HTR-8/SVneo (cell line): ENCODE measurements at regions not wholly inside any gene's neighbourhood (a gene's known extent, or its start where the extent isn't known, plus 50 kb on each side); places are given as distances from the start of the nearest gene placed in this dataset.
"Not testable (repeated sequence)": the region's sequence is repeated elsewhere in the genome, so short reads cannot be mapped to it uniquely, and the experiment has no call there.

Source experiments
- DNase-seq: peaks from one replicate; pipeline ENCODE4 v3.0.0; 2011; ENCODE audit warnings: low spot score, mixed read lengths; ENCODE audit not compliant: insufficient read length
- FAIRE-seq: peaks from 2 replicates; lab custom pipeline; 2011; peaks lifted over from hg19 to GRCh38; lab: Jason Lieb, UNC

DNA sequence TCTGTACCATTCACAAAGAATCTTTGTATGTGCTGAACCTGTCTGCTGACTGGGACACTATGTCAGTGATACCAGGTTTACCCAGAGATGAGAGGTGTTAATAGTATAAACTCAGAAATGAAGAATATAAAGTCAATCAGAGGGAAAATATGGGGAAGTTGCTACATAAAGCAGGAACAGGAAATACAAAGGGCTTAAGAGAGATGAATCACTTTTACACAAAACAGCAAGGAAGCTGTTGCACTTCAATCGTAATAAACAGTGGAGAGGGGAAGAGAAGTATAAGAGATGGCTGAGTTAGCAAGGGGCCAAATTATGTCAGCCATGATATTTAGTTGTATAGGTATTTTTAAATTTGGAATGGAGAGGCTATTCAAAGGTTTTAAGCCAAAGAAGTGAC, 890.2 kb upstream of the NCAM2 start:
- FAIRE-seq (no peak), DNase-seq (no peak)

DNA sequence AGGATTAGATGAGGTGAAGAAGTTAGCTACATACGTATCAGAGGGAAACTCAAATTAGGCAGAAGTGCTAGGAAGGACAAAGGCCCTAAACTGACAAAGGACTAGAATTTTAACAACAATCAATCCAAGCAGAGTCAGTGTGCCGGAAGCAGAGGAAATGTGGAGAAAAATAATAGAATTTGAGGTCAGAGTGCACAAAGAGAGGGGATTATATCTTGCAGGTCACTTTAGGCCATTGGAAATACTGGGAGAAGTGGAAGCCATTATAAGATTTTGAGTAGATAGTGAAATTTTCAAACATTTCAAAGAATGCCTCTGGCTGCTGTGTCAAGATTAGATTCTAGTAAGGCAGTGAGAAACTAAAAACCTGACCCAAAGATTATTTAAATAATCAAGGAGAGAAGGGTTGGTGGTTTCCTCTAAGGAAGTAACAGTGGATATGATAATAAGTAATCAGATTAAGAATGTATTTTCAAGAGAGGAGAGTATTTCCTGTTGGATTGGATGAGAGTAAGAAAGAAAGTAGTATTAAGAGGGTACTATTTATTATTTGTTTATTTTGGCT, 889.2 kb upstream of the NCAM2 start:
- DNase-seq: no peak
- no peak for FAIRE-seq

DNA sequence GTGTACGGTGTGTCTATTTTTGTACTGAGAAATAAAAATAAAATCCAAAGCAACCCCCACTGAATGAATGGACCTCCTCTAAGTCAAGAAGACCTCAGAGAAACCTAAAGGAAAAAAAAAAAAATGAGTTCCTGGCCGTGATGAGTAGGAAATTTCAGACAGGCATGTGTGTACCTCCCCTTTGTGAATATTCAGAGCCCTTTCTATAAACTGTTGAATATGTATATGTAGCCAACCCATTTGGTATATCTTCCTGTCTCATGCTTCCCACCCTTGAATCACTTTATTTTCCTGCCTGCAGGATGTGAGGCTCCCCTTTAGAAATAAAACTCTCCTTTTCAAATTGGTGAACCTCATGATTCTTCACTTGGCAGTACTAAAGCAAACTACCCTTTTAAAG, 887.8 kb upstream of the NCAM2 start:
- DNase-seq: no peak
- no peak for FAIRE-seq

DNA sequence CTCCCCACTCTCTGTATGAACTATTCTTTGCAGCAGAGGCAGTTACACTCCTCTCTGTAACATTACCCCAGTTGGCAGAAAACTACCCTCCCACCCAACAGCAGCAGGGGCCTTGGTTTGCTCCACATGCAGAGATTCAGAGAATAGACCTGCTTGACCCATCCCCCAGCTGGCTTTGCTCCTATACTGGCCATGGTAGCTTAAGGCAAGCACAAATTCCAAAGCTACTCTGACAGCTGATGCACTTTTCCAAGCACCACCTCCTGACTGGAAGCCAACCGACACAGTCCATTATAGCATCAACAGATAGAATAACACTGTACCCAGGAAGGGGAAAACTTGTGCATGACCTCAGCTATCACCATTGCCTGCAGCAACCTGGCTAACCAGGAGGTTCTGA, 846.5 kb upstream of the NCAM2 start:
- no peak for DNase-seq
- FAIRE-seq: no peak

DNA sequence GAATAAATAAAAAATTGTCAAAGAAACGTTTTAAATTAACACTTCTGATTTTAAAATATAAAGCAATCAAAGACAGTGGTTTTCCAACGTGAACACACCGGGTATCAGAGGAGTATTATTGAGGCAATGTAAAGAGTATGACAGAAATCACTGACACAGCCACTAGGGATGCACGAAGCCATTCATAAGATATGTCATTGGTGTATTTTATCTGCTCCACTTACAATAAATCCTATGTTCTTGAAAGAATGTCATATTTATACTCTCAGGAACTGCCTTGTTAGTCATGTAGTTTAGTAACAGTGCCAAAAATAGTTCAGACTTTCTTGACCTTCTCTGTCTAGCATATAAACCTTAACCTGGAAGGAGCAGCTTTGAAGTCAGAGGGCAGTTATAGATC, 835.0 kb upstream of the NCAM2 start:
- FAIRE-seq: no peak

DNA sequence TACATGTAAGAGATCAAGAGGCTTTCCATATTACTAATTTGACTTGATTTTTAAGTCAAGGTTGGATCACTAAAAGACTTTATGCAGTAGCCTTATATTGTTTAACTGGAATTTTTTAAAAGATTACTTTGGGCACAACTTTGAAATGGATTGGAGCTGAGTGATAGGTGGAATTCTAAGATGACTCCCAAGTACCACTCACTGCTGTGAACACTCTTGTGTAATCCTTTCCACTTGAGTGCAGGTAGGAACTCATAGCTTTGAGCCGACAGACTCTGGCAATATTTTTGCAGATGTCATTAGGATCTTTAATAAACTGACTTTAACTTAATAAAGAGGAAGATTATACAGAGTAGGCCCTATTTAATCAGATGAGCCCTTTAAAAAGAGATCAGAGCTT, 831.1 kb upstream of the NCAM2 start:
- no peak for DNase-seq
- FAIRE-seq: no peak

More for the DNA sequence above, 835.0 kb upstream of the NCAM2 start:
- no peak for DNase-seq

DNA sequence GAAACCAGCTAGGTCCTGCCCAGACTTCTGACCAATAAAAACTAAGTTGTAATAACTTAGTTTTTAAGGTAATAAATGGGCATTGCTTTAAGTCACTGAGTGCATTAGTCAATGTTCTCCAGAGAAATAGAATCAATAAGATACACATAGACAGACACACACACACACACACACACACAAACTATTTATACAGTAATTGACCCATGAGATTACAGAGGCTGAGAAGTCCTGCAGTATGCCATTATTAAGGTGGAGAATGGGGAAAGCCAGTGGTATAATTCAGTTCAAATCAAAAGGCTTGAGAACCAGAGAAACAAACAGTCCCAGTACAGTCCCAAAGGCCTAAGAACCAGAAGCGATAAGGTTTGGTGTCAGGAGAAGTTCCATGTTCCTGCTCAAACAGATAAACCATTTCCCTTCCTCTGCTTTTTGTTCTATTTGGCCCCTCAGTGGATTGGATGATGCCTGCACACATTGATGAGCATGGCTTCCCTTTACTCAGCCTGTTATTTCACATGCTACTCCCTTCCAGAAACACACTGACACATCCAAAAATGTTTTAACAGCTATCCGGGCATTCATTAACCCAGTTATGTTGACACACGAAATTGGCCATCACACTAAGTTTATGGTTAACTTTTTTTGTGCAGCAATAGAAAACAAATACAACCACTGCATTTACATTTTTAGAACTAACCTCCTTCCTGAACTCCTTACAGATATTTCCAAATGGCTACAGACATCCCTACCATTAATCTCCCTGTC, 828.2 kb upstream of the NCAM2 start:
- FAIRE-seq (no peak), DNase-seq (no peak)

DNA sequence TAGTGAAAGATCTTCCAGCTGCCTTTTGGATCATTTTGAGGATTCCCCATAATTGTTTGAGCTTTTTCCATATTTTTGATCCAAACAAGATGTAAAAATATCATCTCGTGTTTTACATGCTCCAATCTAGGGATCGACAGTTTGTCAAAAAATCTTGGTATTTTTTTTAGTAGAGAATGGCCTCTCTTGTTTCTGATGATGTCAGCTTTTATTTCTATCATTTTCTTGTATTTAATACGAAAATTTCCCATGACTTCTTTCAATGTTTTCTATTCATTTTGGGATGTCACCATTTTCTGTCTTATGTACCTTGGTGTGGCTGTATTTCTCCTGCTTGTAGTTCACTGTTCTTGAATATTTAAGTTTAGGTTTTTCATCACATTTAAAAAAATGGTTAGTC, 812.0 kb upstream of the NCAM2 start:
- FAIRE-seq (no peak), DNase-seq (no peak)

DNA sequence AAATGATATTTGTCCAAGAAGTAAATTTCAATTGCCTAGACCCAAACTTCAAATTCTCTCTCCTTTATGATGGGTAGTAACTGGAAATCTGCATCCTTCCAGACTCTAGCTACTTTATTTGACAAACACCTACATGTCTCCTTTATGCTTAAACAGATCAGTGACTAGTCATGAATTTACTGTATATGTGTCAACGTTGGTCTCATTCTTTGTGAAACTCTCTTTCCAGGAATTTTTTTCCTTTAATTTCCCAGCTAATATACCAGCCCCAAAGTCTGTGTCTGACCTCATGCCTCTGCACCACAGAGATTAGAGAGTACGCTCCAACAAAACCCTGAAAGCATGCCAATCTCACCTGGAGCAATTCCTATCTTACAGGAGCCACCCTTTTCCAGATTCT, 811.2 kb upstream of the NCAM2 start:
- no peak for FAIRE-seq
- DNase-seq: no peak

GRCh38 chr21:20201323-20201722, 796.9 kb upstream of the NCAM2 start:
- not testable (repeated sequence) for DNase-seq, FAIRE-seq

DNA sequence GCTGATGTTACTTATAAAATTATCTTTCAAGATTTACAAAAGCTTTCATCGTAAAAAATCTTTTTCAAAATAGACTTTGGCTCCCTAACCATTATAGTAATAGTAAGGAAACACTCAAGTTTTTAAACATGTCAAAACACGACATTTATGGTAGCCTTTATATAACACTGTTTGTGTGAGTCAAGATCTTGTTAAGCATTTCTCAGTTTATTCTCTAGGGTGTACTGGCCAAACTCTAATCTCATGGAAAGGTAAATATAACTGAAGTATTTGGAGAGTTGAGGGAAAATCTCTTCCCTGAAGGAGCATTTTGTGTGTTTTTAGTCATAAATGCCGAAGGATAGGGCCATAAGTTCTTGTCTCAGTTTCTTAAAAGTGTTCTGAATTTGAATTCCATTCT, 790.9 kb upstream of the NCAM2 start:
- no peak for FAIRE-seq
- DNase-seq: no peak

GRCh38 chr21:20215959-20216358, 782.2 kb upstream of the NCAM2 start:
- DNase-seq (no peak), FAIRE-seq (no peak)

GRCh38 chr21:20220586-20220985, 777.6 kb upstream of the NCAM2 start:
- DNase-seq (no peak), FAIRE-seq (no peak)

DNA sequence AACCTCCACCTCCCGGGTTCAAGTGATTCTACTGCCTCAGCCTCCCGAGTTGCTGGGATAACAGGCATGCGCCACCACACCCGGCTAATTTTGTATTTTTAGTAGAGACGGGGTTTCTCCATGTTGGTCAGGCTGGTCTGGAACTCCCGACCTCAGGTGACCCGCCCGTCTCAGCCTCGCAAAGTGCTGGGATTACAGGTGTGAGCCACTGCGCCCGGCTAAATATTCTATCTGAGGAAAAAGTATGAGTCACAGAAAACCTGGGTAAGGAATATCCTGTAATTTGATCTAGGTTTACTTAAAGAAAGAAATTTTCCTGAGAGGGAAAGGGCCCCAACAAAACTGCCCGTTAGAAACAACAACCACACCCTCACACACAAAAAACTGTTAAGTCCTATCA, 776.2 kb upstream of the NCAM2 start:
- DNase-seq: not testable (repeated sequence)

DNA sequence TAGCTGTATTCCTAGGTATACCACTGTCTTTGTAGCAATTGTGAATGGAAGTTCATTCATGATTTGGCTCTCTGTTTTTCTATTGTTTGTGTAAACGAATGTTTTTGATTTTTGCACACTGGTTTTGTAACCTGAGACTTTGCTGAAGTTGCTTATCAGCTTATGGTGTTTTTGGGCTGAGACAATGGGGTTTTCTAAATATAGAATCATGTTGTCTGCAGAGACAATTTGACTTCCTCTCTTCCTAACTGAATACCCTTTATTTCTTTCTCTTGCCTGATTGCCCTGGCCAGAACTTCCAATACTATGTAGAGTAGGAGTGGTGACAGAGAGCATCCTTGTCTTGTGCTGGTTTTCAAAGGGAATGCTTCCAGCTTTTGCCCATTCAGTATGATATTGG, 761.6 kb upstream of the NCAM2 start:
- FAIRE-seq, DNase-seq: not testable (repeated sequence)

More for the DNA sequence above, 776.2 kb upstream of the NCAM2 start:
- not testable (repeated sequence) for FAIRE-seq

DNA sequence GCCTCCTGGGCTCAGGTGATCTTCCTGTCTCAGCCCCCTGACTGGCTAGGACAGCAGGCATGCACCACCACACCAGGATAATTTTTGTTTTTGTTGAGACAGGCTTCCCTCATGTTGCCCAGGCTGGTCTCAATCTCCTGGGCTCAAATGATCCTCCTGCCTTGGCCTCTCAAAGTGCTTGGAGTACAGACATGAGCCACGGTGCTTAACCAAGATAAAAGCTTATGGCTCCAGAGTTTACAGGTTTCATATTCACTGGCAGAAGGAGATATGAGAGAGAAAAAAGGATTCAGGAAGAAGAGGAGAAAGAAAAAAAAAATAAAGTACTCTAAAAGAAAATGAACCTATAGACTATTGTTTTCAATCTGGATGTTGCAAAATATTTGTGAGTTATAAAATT, 748.8 kb upstream of the NCAM2 start:
- no peak for DNase-seq
- no peak for FAIRE-seq

DNA sequence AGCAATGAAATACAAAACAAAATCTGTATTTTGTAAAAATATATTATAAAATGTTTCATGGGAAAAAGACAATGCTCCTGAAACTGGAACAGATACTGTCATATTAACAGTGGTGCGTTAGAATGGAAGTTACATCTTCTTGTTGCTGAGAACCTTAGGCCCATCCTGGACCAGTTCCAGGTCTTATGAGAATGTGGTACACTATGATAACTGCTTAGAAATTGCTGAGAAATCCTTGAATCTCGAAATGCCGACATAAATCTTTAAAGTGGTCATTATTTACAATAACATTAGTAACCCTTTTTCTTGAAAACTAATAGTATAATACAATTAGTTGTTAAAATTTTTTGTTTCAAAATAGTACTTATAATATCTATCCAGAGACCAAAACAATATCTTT, 747.9 kb upstream of the NCAM2 start:
- no peak for DNase-seq
- no peak for FAIRE-seq

- DNase-seq: no peak
- no peak for FAIRE-seq
Observed at GRCh38 chr21:20253261-20253660, 744.9 kb upstream of the NCAM2 start.

DNA sequence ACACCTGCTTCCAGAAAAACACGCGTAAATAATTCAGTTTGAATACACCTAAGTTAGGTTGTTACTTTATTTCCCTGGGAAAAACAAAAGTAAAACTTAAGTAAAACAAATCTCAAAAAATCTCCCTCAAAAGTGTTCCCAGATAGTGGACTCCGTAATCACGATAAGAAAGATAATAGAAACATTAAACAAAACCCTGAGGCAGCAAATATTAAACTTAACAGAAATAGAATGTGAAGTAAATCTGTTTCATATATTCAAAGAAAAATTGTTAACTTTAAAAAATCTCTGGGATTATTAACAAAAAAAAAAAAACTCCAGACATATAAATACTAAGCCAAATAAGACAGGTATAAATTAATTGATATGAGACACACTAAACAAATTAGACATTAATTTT, 743.2 kb upstream of the NCAM2 start:
- FAIRE-seq (no peak), DNase-seq (no peak)

- DNase-seq (no peak), FAIRE-seq (no peak)
Observed at GRCh38 chr21:20257052-20257740, 741.0 kb upstream of the NCAM2 start.

DNA sequence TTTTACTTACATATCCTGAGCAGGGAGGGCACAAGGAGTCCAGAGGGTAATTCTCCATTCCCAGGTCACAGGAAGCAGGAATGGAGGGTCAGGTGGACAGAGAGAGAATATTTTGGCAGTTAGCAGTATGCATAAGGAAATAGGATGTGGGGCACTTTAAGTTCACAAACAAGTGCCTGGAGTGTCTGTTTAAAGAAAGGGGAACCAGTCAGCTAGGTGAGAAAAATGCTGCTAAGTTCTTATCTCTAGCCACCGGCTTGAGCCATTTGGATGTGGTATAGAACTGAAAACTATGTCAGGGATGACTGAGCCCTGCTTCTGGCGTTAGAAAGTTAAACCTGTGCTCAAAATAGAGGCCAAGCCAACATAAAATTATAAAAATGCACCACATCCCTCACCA, 739.7 kb upstream of the NCAM2 start:
- DNase-seq: no peak
- FAIRE-seq: no peak
